NCI-H2171 treated with DMSO at 0.1 percent for 48 hours (cell line): ENCODE measurements at regions not wholly inside any gene's neighbourhood (a gene's known extent, or its start where the extent isn't known, plus 50 kb on each side); places are given as distances from the start of the nearest gene placed in this dataset.
A peak's percentile ranks its signal among the peaks of the same experiment; 100 is the strongest.

Source experiments
- DNase-seq: peaks from one replicate; lab custom pipeline; 2025; lab: John Stamatoyannopoulos, UW

DNA sequence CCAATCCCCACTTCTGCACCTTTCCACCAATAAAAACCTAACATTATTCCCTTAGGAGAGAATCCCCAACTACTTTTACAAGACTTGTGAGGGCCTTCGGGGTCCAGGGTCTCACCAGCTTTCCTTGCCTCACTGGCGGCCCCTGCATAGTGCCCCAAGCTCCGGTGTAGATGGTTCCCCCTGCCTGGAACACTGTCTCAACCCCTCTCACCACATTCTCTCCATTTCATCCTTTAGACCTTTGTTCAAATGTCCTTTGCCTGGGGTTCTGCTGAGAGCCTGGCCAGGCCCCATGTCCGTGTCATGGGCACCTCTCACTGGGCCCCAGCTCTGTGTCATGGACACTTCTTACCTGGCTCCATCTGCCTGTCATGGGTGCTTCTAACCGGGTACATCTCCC is 64.5 kb upstream of the SORCS3 start:
- DNase-seq = no peak

GRCh38 chr10:104577163-104577562 is 63.9 kb upstream of the SORCS3 start:
- no peak for DNase-seq

DNA sequence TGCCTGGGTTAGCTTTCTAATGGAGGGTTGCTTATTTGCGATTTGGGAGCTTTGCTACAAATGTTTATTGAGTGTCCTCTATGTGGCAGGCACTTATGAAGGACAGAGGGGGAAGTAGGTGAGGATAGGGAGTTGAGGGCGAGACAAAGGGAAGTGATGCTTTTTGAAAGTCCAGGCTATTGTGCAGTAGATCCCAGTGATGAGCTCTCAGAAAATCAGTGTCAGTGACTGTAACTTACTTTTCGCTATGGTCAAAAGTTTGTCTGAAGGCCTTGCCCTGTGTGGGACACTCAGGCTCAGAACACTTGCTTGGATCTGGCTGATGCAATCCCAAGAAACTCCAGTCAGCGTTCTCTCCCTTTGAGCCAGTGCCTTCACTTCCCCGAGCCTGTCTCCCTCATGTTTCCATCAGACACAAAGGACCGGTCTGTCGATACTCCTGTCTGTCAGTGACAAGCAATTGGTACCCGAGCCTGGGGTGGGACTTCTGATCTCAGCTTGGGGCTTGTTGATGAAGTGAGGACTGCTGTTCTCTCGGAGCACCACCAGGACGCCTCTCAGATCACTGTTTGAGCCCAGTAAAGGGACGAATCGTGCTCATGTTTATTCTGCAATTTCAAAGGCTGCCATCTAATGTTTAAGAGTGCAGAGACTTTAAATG is 63.1 kb upstream of the SORCS3 start:
- DNase-seq = no peak

DNA sequence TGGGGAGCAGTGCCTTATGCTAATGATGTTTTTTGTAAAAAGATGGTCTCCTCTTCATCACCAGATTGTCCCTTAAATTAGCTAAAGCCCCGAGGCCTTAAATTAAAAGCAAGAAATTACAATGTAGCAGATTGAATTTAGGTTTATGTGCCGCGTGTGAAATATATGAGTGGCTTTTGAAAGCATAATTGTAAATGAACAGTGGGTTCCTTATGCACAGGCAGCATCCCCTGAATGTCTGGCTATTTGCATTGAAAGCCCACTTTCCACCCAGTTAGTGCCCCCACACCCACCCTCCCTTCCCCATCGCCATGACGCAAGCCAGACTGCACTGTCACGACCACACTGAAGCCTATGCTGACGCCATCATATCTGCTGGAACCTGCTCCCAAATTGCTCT is 62.4 kb upstream of the SORCS3 start:
- DNase-seq = no peak

GRCh38 chr10:104579136-104579535 is 62.0 kb upstream of the SORCS3 start:
- no peak for DNase-seq

DNA sequence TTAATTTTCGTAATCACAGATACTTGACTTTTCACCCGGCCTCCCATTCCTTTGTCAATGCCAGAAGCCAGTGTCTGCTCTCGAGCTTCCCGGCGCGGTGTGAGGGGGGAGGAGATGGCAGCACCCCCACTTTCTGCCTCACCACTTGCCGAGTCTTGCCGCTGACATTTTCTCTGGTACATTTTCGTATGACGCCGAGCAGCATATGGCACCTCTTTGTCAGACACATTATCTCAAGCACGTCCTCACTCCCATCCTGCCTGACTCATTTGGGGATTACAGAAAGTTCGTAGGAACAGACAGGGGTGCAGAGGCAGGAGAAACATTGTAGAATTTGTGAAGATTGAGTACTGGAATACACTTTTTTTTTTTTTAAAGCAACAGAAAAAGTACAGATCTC is 60.8 kb upstream of the SORCS3 start:
- DNase-seq = peak; percentile 2

DNA sequence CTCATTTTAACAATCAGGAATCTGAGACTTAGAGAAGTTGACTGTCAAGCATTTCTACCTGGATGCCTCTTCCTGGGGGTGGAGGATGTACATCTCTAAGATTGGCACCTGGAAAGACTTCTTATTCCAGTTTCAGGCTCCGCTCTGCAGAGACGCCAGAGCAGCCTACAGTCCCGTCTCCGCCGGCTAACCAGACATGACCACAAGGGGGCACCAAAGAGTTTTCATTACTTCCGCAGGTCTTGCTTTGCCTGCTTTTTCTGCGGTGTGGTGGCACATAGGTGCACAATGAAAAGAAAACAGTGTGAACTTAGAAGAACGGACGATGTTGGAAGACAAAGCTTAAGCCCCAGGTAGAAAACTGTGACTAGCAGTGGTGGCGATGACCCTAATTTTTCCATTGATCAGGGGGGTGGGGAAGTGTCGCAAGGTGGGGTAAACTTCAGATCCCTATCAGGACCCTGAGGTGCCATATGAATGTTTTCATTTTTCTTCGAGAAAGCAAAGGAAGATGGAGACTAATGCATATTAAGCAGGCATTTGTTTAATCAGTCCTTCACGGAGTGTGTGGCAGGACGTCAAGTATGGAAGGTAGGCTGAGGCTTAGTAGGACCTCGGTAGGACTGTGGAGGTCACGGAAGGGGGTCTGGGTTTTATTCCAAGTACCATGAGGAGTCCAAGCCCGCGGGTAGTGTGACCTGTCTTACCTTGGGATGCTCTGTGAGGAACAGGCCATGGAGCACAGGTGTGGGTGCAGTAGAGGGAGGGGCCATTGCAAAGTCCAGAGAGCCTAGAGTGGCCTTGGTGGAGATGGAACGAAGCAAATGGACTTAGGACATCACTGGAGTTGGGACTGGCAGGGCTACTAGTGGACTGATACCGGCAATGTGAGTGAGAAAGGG is 60.1 kb upstream of the SORCS3 start:
- DNase-seq = peak; percentile 33

GRCh38 chr10:104581884-104582601 is 59.0 kb upstream of the SORCS3 start:
- DNase-seq = no peak

GRCh38 chr10:104582602-104582951 is 58.5 kb upstream of the SORCS3 start:
- no peak for DNase-seq

DNA sequence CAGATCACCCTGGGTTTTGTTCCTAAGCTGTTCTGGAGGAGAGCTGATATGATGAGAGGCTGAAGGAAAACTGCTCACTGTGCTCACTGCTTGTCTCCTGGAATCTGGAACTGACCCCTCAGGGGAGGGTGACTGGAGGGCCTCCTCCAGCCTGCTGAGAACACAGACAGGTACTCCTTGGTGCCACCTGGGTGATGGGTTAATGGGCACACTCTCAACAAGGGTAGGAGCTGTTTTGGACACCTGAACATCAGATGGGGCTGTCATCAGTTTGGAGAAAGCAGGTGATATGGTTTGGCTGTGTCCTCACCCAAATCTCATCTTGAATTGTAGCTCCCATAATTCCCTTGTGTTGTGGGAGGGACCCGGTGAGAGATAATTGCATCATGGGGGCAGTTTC is 58.1 kb upstream of the SORCS3 start:
- no peak for DNase-seq

DNA sequence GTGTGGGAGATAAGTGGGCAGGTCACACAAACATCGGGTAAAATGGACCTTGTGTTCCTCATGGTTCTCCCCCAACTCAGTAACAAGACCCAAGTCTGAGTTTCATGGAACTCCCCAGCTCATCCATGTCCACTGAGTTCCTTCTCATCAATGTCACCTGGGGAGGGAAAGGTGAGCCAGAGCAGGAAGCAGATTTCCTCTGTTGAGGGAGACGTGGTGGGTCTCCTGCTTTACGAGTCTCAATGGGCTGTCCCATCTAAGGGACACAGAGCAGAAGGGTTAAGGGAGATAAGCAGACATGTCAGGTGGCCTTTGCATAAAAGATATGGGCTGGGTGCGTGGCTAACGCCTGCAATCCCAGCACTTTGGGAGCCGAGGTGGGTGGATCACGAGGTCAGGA is 56.5 kb upstream of the SORCS3 start:
- DNase-seq = no peak

DNA sequence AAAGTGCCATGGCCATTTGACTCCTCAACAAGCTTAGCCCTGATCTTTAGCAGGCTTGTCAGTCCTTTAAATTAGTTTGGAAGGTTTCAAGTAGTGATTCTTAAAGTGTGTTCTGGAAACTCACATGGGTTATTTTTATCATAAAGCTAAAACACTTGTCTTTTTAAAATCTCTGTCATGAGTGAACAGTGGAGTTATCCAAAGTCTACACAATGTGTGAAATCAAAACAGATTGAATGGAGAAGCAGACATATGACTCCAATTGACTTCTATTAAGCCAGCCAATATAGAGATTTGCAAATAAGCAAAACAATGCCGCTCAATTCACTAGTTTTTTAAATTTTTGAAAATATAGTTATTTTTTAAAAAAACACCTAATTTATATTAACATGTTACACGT is 53.3 kb upstream of the SORCS3 start:
- no peak for DNase-seq

DNA sequence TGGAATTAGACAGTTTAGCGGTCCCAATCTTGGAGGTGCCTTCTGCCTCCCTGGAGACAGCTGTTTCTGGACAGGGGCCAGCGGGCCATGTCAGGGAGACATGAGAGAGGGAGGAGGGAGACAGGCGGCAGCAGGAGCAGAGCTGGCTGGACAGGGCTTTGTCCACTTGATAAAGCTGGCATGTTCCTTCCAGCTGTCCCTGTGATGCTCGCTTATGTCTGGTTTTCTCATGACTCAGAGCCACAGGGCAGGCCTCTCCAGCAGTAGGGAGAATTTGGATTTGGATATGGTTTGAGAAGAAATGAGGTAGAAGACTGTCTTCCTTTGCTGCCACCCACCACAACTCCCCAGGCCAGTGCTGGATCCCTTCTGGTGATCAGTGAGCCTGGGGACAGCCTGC is 51.7 kb upstream of the SORCS3 start:
- no peak for DNase-seq

GRCh38 chr10:104589871-104590270 is 51.2 kb upstream of the SORCS3 start:
- DNase-seq = no peak
